ENCODE measurements at regions not wholly inside any gene's neighbourhood (a gene's known extent, or its start where the extent isn't known, plus 50 kb on each side); places are given as distances from the start of the nearest gene placed in this dataset.

- Mint-ChIP-seq H3K27ac (no peak overlapping the region), H3K4me3 (no peak overlapping the region), H3K9me3 (no peaks in the 10 kb centered on the region), H3K36me3 (no peaks in the 10 kb centered on the region), H3K4me1 (ENCODE audit: low read depth) (no peaks in the 10 kb centered on the region), H3K27me3 (no peaks in the 10 kb centered on the region)
- CTCF ChIA-PET = no interaction called here
- DNase-seq = no peak
- intact Hi-C loops (cut with micrococcal nuclease) = no loop called here
- POLR2A ChIA-PET = no interaction called here
These were observed 1237.8 kb upstream of the ZEB2 start for GRCh38 chr2:145757503-145758246.

- Mint-ChIP-seq H3K27ac (no peak overlapping the region), H3K4me3 (no peak overlapping the region), H3K27me3 (no peaks in the 10 kb centered on the region), H3K36me3 (no peaks in the 10 kb centered on the region), H3K4me1 (ENCODE audit: low read depth) (no peaks in the 10 kb centered on the region), H3K9me3 (no peaks in the 10 kb centered on the region)
- ChIA-PET CTCF (no interaction called here), POLR2A (no interaction called here)
- intact Hi-C loops (cut with micrococcal nuclease) = no loop called here
- DNase-seq = no peak
These were observed 1235.3 kb upstream of the ZEB2 start for GRCh38 chr2:145755019-145755837.

GRCh38 chr2:145753966-145754365 is 1234.0 kb upstream of the ZEB2 start:
- H3K36me3 Mint-ChIP-seq = no peaks in the 10 kb centered on the region
- POLR2A ChIA-PET = no interaction called here
- H3K4me3 Mint-ChIP-seq = no peak overlapping the region
- CTCF ChIA-PET = no interaction called here
- DNase-seq = no peak
- no peaks in the 10 kb centered on the region for H3K4me1 Mint-ChIP-seq (ENCODE audit: low read depth)
- H3K27ac Mint-ChIP-seq = no peak overlapping the region
- no peaks in the 10 kb centered on the region for H3K27me3 Mint-ChIP-seq
- intact Hi-C loops (cut with micrococcal nuclease) = no loop called here
- H3K9me3 Mint-ChIP-seq = no peaks in the 10 kb centered on the region

- Mint-ChIP-seq H3K4me3 (no peak overlapping the region), H3K27me3 (no peaks in the 10 kb centered on the region), H3K27ac (no peak overlapping the region), H3K9me3 (no peaks in the 10 kb centered on the region), H3K4me1 (ENCODE audit: low read depth) (no peaks in the 10 kb centered on the region), H3K36me3 (no peaks in the 10 kb centered on the region)
- POLR2A ChIA-PET = no interaction called here
- CTCF ChIA-PET = no interaction called here
- DNase-seq = no peak
- intact Hi-C loops (cut with micrococcal nuclease) = no loop called here
These were observed 1233.2 kb upstream of the ZEB2 start for GRCh38 chr2:145753041-145753608.

GRCh38 chr2:145752091-145752806 is 1232.3 kb upstream of the ZEB2 start:
- POLR2A ChIA-PET = no interaction called here
- no peak overlapping the region for H3K4me3 Mint-ChIP-seq
- H3K36me3 Mint-ChIP-seq = no peaks in the 10 kb centered on the region
- CTCF ChIA-PET = no interaction called here
- no peaks in the 10 kb centered on the region for H3K27me3 Mint-ChIP-seq
- intact Hi-C loops (cut with micrococcal nuclease) = no loop called here
- DNase-seq = no peak
- no peaks in the 10 kb centered on the region for H3K9me3 Mint-ChIP-seq
- no peaks in the 10 kb centered on the region for H3K4me1 Mint-ChIP-seq (ENCODE audit: low read depth)
- H3K27ac Mint-ChIP-seq = no peak overlapping the region

- ChIA-PET CTCF (no interaction called here), POLR2A (no interaction called here)
- Mint-ChIP-seq H3K27me3 (no peaks in the 10 kb centered on the region), H3K4me3 (no peak overlapping the region), H3K4me1 (ENCODE audit: low read depth) (no peaks in the 10 kb centered on the region), H3K27ac (no peak overlapping the region), H3K36me3 (no peaks in the 10 kb centered on the region), H3K9me3 (no peaks in the 10 kb centered on the region)
- intact Hi-C loops (cut with micrococcal nuclease) = no loop called here
- DNase-seq = no peak
These were observed 1231.7 kb upstream of the ZEB2 start for GRCh38 chr2:145751629-145752028.

GRCh38 chr2:145751155-145751554 is 1231.2 kb upstream of the ZEB2 start:
- Mint-ChIP-seq H3K27me3 (no peaks in the 10 kb centered on the region), H3K4me3 (no peak overlapping the region), H3K9me3 (no peaks in the 10 kb centered on the region), H3K4me1 (ENCODE audit: low read depth) (no peaks in the 10 kb centered on the region), H3K36me3 (no peaks in the 10 kb centered on the region), H3K27ac (no peak overlapping the region)
- POLR2A ChIA-PET = no interaction called here
- CTCF ChIA-PET = no interaction called here
- intact Hi-C loops (cut with micrococcal nuclease) = no loop called here
- no peak for DNase-seq

GRCh38 chr2:145750612-145751011 is 1230.7 kb upstream of the ZEB2 start:
- H3K27ac Mint-ChIP-seq = no peak overlapping the region
- DNase-seq = no peak
- ChIA-PET POLR2A (no interaction called here), CTCF (no interaction called here)
- H3K9me3 Mint-ChIP-seq = no peaks in the 10 kb centered on the region
- no peaks in the 10 kb centered on the region for H3K36me3 Mint-ChIP-seq
- H3K4me3 Mint-ChIP-seq = no peak overlapping the region
- H3K4me1 Mint-ChIP-seq (ENCODE audit: low read depth) = no peaks in the 10 kb centered on the region
- intact Hi-C loops (cut with micrococcal nuclease) = no loop called here
- no peaks in the 10 kb centered on the region for H3K27me3 Mint-ChIP-seq

- POLR2A ChIA-PET = no interaction called here
- Mint-ChIP-seq H3K4me1 (ENCODE audit: low read depth) (no peaks in the 10 kb centered on the region), H3K27ac (no peak overlapping the region), H3K36me3 (no peaks in the 10 kb centered on the region), H3K9me3 (no peaks in the 10 kb centered on the region), H3K27me3 (no peaks in the 10 kb centered on the region), H3K4me3 (no peak overlapping the region)
- no peak for DNase-seq
- CTCF ChIA-PET = no interaction called here
- intact Hi-C loops (cut with micrococcal nuclease) = no loop called here
These were observed 1230.2 kb upstream of the ZEB2 start for GRCh38 chr2:145750144-145750543.

GRCh38 chr2:145749556-145749955 is 1229.6 kb upstream of the ZEB2 start:
- CTCF ChIA-PET = no interaction called here
- H3K27me3 Mint-ChIP-seq = no peaks in the 10 kb centered on the region

GRCh38 chr2:145748927-145749326 is 1229.0 kb upstream of the ZEB2 start:
- no peaks in the 10 kb centered on the region for H3K27me3 Mint-ChIP-seq
- H3K4me3 Mint-ChIP-seq = no peak overlapping the region
- POLR2A ChIA-PET = no interaction called here
- no peaks in the 10 kb centered on the region for H3K36me3 Mint-ChIP-seq
- H3K4me1 Mint-ChIP-seq (ENCODE audit: low read depth) = peaks cover 3% of the 10 kb centered on the region
- no peak for DNase-seq
- CTCF ChIA-PET = no interaction called here
- H3K9me3 Mint-ChIP-seq = no peaks in the 10 kb centered on the region
- intact Hi-C loops (cut with micrococcal nuclease) = no loop called here
- no peak overlapping the region for H3K27ac Mint-ChIP-seq

More at GRCh38 chr2:145749556-145749955, 1229.6 kb upstream of the ZEB2 start:
- H3K4me1 Mint-ChIP-seq (ENCODE audit: low read depth) = peaks cover 3% of the 10 kb centered on the region
- no peak for DNase-seq
- H3K9me3 Mint-ChIP-seq = no peaks in the 10 kb centered on the region
- POLR2A ChIA-PET = no interaction called here
- no peak overlapping the region for H3K27ac Mint-ChIP-seq
- no peak overlapping the region for H3K4me3 Mint-ChIP-seq
- no peaks in the 10 kb centered on the region for H3K36me3 Mint-ChIP-seq
- intact Hi-C loops (cut with micrococcal nuclease) = no loop called here

GRCh38 chr2:145747715-145748114 is 1227.8 kb upstream of the ZEB2 start:
- Mint-ChIP-seq H3K27me3 (no peaks in the 10 kb centered on the region), H3K27ac (no peak overlapping the region), H3K36me3 (no peaks in the 10 kb centered on the region), H3K9me3 (no peaks in the 10 kb centered on the region), H3K4me3 (no peak overlapping the region), H3K4me1 (ENCODE audit: low read depth) (peaks cover 3% of the 10 kb centered on the region)
- DNase-seq = no peak
- ChIA-PET CTCF (no interaction called here), POLR2A (no interaction called here)
- intact Hi-C loops (cut with micrococcal nuclease) = no loop called here
